GM18517 (cell line): ENCODE measurements at regions not wholly inside any gene's neighbourhood (a gene's known extent, or its start where the extent isn't known, plus 50 kb on each side); places are given as distances from the start of the nearest gene placed in this dataset.
"Not testable (repeated sequence)": the region's sequence is repeated elsewhere in the genome, so short reads cannot be mapped to it uniquely, and the experiment has no call there.

Experiments
- ATAC-seq: cut with Tn5 transposase; IDR thresholded peaks from one replicate; pipeline ENCODE4 v1.9.1; 2021; ENCODE audit warnings: mild to moderate bottlenecking, moderate library complexity; ENCODE audit not compliant: unreplicated experiment

DNA sequence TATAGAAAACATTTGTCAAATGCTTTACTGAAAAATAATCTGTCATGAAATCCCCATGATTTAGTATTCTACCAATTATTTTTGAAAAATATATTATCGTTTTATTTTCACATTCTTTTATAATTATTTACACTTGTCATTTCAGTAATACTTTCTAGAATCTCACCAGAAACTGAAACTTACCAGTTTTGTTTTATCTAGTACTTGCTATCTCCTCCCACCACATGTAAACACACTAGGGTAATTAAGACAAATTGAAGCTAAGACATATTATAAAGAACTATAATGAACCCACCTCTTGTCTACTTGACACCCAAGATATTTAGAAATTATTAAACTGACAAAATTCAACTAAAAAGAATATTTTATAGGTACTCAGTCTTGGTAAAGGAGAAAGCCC lies 51.5 kb upstream of the GRM3 start:
- peak; percentile 84 for ATAC-seq

- no peak for ATAC-seq
Observed at GRCh38 chr7:86574006-86574405, 69.7 kb upstream of the GRM3 start.

GRCh38 chr7:86558680-86559501 lies 84.8 kb upstream of the GRM3 start:
- ATAC-seq: no peak

DNA sequence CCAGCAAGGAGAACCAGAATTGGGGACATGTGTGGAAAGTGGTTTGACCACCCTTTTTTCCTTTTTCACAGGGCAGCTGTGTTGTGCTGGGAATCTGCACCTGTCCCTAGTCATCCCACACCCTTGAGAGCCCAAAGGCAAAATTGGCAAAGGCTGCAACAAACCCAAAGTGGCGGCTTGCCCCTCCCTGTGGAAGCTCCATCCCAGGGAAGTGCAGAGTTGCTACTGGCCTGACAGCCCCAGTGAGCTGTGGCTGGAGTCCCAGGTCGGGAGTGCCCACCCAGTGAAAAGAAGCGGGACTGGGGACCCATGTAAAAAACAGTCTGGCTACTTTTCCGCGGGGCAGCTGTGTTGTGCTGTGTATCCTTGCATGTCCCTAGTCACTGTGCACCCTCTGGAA lies 109.1 kb upstream of the GRM3 start:
- ATAC-seq: no peak

DNA sequence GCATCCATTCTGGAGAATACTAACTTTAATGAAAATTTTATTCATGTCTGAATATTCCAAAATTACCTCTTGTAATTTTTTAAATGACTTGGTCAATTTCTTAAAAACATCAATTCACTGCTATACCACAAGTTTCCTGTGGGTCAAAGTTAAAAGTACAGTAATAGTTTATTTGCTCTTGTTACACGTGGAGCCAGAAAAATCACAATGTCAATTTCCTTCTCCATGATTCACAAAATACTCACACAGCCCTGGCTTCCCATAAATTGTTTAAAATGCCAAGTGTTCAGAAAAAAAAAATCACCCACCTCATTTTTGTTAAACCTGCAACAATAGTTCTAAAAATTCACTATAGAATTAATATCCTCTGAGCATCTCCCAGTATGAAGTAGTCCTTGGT lies 139.5 kb upstream of the GRM3 start:
- no peak for ATAC-seq

- ATAC-seq: no peak
Observed at GRCh38 chr7:86499986-86500385, 143.7 kb upstream of the GRM3 start.

DNA sequence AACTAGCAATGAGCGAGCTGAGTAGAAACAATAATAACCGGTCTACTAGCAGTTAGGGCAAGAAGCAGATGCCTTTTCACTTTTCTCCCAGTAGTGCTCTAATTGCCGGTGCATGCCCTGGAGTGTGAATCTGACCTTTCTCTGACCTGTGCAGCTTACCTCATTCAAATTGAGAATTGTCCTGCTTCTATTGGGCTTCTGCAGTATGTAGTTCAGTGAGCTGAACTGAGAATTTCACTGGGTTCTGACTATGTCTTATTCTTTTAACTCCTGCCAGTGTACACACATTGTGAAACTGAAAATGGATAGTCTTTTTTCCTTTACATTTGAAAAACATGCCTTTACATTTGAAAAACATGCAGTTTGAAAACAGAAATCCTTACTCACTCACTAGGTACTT lies 157.9 kb upstream of the GRM3 start:
- no peak for ATAC-seq

DNA sequence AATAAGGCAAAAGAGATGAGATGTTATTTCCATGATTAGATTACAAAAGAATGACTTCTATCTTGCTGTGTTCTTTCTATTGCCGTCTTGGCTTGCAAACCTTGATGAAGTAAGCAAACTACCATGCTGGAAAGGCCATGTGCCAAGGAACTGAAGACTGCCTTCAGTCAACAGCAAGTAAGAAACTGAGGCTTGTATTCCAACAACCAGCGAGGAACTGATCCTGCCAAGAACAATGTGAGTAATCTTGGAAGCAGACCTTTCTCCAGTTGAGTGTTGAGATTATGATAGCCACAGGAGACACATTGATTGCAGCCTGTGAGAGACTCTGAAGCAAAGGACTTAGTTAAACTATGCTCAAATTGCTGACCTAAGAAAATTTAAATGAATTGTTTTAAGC lies 164.6 kb upstream of the GRM3 start:
- no peak for ATAC-seq

DNA sequence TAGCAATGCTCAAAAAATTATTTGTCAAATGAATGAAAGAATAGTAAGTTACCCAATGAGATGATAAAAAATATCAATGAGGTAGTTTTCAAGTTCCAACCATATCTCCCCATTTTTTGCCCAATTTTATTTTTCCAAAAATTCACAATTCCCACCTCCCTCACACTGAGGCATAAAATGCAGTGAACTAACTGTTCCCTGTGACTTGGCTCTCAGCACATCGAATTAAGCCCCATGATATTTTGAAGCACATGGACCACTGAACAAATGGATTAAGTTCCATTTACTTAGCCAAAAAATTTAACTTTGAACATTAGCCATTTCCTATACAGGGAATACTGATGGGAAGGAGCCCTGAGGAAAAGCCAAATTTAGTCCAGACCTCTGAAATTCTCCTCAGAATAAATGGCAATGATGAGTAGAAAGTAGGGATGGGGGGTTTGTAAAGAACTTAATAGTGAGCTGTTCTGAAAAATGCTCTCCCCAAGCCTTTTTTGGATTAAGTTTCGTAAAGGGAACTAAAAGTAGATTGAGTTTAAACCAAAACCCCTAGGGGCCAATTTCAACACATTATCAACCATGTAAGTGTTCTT lies 166.3 kb upstream of the GRM3 start:
- ATAC-seq: no peak

DNA sequence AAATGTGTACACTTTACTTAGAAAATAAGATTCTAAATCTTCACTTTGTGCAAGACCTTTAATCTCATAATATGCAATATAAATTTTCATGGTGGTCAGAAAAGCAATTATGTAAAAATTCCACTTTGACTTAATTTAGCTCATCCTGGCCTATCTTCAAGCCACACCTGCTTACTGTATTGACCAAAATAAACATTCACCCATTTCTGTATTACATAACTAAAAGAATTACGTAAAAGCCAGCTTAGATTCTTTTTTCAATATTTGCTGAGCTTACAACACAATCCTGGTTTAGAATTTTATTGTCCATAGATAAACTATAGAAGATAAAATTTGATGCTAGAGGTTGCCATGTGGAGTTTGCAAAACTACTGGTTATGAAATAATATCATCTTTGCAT lies 172.9 kb upstream of the GRM3 start:
- no peak for ATAC-seq

GRCh38 chr7:86469680-86470295 lies 173.9 kb upstream of the GRM3 start:
- ATAC-seq: peak; percentile 97

- no peak for ATAC-seq
Observed at GRCh38 chr7:86454753-86455152, 189.0 kb upstream of the GRM3 start.

DNA sequence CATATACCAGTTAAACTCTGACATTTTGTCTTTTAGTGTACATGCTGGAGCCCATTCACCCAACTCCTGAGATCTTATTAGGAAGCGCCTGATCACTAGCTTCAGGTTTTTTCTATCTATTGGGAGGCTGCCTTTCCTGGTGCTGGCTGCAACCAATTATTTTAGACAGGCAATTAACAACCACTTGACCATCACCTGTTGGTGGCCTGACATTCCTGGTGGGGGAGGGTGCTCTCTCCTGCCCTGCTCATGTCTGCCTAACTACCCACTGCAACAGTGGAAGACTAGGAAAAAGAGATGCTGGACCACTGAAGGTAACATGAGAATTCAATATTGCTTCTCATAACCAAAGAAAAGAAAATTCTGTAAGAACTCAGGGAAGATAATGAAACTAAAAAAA lies 190.3 kb upstream of the GRM3 start:
- no peak for ATAC-seq

- no peak for ATAC-seq
Observed at GRCh38 chr7:86448856-86449255, 194.9 kb upstream of the GRM3 start.

GRCh38 chr7:86445285-86445684 lies 198.4 kb upstream of the GRM3 start:
- ATAC-seq: no peak

DNA sequence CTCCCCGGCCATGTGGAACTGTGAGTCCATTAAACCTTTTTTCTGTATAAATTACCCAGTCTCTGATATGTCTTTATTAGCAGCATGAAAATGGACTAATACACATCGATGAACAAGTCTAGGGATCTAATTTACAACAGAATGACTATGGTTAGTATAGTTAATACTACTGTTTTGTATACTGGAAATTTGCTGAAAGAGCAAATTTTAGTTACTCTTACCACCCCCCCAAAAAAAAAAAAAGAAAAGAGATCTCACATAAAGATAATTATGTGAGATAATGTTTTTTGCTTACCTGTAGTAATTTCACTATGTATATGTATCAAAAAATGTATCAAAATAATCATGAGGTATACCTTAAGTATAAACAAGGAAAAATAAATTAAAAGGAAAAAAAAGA lies 199.5 kb upstream of the GRM3 start:
- no peak for ATAC-seq

- not testable (repeated sequence) for ATAC-seq
Observed at GRCh38 chr7:86440420-86440819, 203.3 kb upstream of the GRM3 start.

- ATAC-seq: no peak
Observed at GRCh38 chr7:86437951-86438450, 205.7 kb upstream of the GRM3 start.

GRCh38 chr7:86431761-86432160 lies 211.9 kb upstream of the GRM3 start:
- ATAC-seq: no peak

GRCh38 chr7:86411814-86412213 lies 231.9 kb upstream of the GRM3 start:
- no peak for ATAC-seq

- no peak for ATAC-seq
Observed at GRCh38 chr7:86407291-86407690, 236.4 kb upstream of the GRM3 start.

- ATAC-seq: no peak
Observed at GRCh38 chr7:86391813-86392212, 251.9 kb upstream of the GRM3 start.
